Stimulated activated naive CD8-positive, alpha-beta T cell treated with anti-CD3 and anti-CD28 coated beads, Interleukin-15, amount 100 ng/mL, for 72 hours (primary cell): ENCODE measurements at regions not wholly inside any gene's neighbourhood (a gene's known extent, or its start where the extent isn't known, plus 50 kb on each side); places are given as distances from the start of the nearest gene placed in this dataset.

Source experiments
- ATAC-seq: fragments of 150-1000 bp; cut with Tn5 transposase; 2 replicates; pipeline ENCODE4 v1.10.0; 2021; ENCODE audit warnings: mild to moderate bottlenecking, moderate library complexity
- DNase-seq, 2 donors: peaks; one replicate each; pipeline ENCODE4 v3.0.0; 2021 to 2022
- H3K27ac Mint-ChIP-seq, 2 donors: one replicate each; pipeline ENCODE4 v1.8.0; 2022; ENCODE audit warnings: mild to moderate bottlenecking in 2 of 2, mixed read lengths in 2 of 2, moderate library complexity in 2 of 2
- H3K27me3 Mint-ChIP-seq: one replicate; pipeline ENCODE4 v1.8.0; 2022; ENCODE audit warnings: mixed read lengths
- H3K4me1 Mint-ChIP-seq: one replicate; pipeline ENCODE4 v1.8.0; 2022; ENCODE audit warnings: mild to moderate bottlenecking, mixed read lengths
- H3K4me3 Mint-ChIP-seq, 2 donors: one replicate each; pipeline ENCODE4 v1.8.0; 2022; ENCODE audit warnings: mild to moderate bottlenecking in 2 of 2, mixed read lengths in 2 of 2, moderate library complexity in 1 of 2
- H3K9me3 Mint-ChIP-seq, 2 donors: one replicate each; pipeline ENCODE4 v1.8.0; 2022; ENCODE audit warnings: mixed read lengths in 2 of 2

GRCh38 chr3:22627993-22628499, 575.1 kb upstream of the UBE2E2 start:
- no peak for DNase-seq
- no peak for ATAC-seq
- H3K4me3 Mint-ChIP-seq, result no peak overlapping the region
- H3K27ac Mint-ChIP-seq, result no peak overlapping the region
- H3K27me3 Mint-ChIP-seq, result no peaks in the 10 kb centered on the region
- H3K4me1 Mint-ChIP-seq, result no peaks in the 10 kb centered on the region
- H3K9me3 Mint-ChIP-seq, result peaks cover 6 to 12% of the 10 kb centered on the region in 2 donors

GRCh38 chr3:22632536-22632935, 570.6 kb upstream of the UBE2E2 start:
- Mint-ChIP-seq H3K27ac (no peak overlapping the region), H3K4me3 (no peak overlapping the region), H3K9me3 (no peaks in the 10 kb centered on the region), H3K27me3 (no peaks in the 10 kb centered on the region), H3K4me1 (no peaks in the 10 kb centered on the region)
- ATAC-seq (no peak), DNase-seq (no peak)

GRCh38 chr3:22634433-22634832, 568.7 kb upstream of the UBE2E2 start:
- Mint-ChIP-seq H3K4me3 (no peak overlapping the region), H3K27me3 (no peaks in the 10 kb centered on the region), H3K27ac (peak overlapping the region in 1 of 2 donors; percentile 26), H3K9me3 (peaks cover 0 to 7% of the 10 kb centered on the region in 2 donors), H3K4me1 (no peaks in the 10 kb centered on the region)
- no peak for DNase-seq
- no peak for ATAC-seq

GRCh38 chr3:22659651-22660475, 543.3 kb upstream of the UBE2E2 start:
- H3K4me1 Mint-ChIP-seq, result no peaks in the 10 kb centered on the region
- DNase-seq (no peak), ATAC-seq (no peak)
- no peak overlapping the region for H3K27ac Mint-ChIP-seq
- no peak overlapping the region for H3K4me3 Mint-ChIP-seq
- no peaks in the 10 kb centered on the region for H3K9me3 Mint-ChIP-seq
- no peaks in the 10 kb centered on the region for H3K27me3 Mint-ChIP-seq

GRCh38 chr3:22660606-22661005, 542.5 kb upstream of the UBE2E2 start:
- Mint-ChIP-seq H3K9me3 (no peaks in the 10 kb centered on the region), H3K27me3 (no peaks in the 10 kb centered on the region), H3K27ac (no peak overlapping the region), H3K4me1 (no peaks in the 10 kb centered on the region), H3K4me3 (no peak overlapping the region)
- ATAC-seq (no peak), DNase-seq (no peak)

- Mint-ChIP-seq H3K27me3 (no peaks in the 10 kb centered on the region), H3K4me3 (no peak overlapping the region), H3K4me1 (no peaks in the 10 kb centered on the region), H3K27ac (no peak overlapping the region), H3K9me3 (no peaks in the 10 kb centered on the region)
- no peak for DNase-seq
- no peak for ATAC-seq
Measured at GRCh38 chr3:22661121-22661700, 541.9 kb upstream of the UBE2E2 start.

GRCh38 chr3:22665528-22665927, 537.6 kb upstream of the UBE2E2 start:
- ATAC-seq, result no peak
- Mint-ChIP-seq H3K27me3 (no peaks in the 10 kb centered on the region), H3K4me1 (no peaks in the 10 kb centered on the region), H3K9me3 (no peaks in the 10 kb centered on the region), H3K27ac (no peak overlapping the region), H3K4me3 (no peak overlapping the region)
- DNase-seq, result no peak

GRCh38 chr3:22666736-22667135, 536.4 kb upstream of the UBE2E2 start:
- DNase-seq (no peak), ATAC-seq (no peak)
- Mint-ChIP-seq H3K27me3 (no peaks in the 10 kb centered on the region), H3K4me1 (no peaks in the 10 kb centered on the region), H3K27ac (no peak overlapping the region), H3K4me3 (no peak overlapping the region), H3K9me3 (no peaks in the 10 kb centered on the region)

GRCh38 chr3:22671848-22672247, 531.3 kb upstream of the UBE2E2 start:
- Mint-ChIP-seq H3K27ac (no peak overlapping the region), H3K4me3 (no peak overlapping the region), H3K9me3 (peaks cover 5 to 6% of the 10 kb centered on the region in 2 donors), H3K27me3 (no peaks in the 10 kb centered on the region), H3K4me1 (no peaks in the 10 kb centered on the region)
- DNase-seq (no peak), ATAC-seq (no peak)

GRCh38 chr3:22684739-22685138, 518.4 kb upstream of the UBE2E2 start:
- no peak for ATAC-seq
- H3K9me3 Mint-ChIP-seq, result peaks cover 13 to 14% of the 10 kb centered on the region in 2 donors
- no peak overlapping the region for H3K4me3 Mint-ChIP-seq
- H3K27ac Mint-ChIP-seq, result no peak overlapping the region
- no peaks in the 10 kb centered on the region for H3K27me3 Mint-ChIP-seq
- DNase-seq, result no peak
- no peaks in the 10 kb centered on the region for H3K4me1 Mint-ChIP-seq

GRCh38 chr3:22685597-22685996, 517.5 kb upstream of the UBE2E2 start:
- Mint-ChIP-seq H3K27me3 (no peaks in the 10 kb centered on the region), H3K4me3 (no peak overlapping the region), H3K27ac (no peak overlapping the region), H3K4me1 (no peaks in the 10 kb centered on the region), H3K9me3 (peaks cover 11 to 14% of the 10 kb centered on the region in 2 donors)
- ATAC-seq, result no peak
- no peak for DNase-seq

- H3K27me3 Mint-ChIP-seq, result no peaks in the 10 kb centered on the region
- no peaks in the 10 kb centered on the region for H3K4me1 Mint-ChIP-seq
- no peak for DNase-seq
- no peak for ATAC-seq
- H3K9me3 Mint-ChIP-seq, result peaks cover 6 to 7% of the 10 kb centered on the region in 2 donors
- H3K27ac Mint-ChIP-seq, result no peak overlapping the region
- H3K4me3 Mint-ChIP-seq, result no peak overlapping the region
Measured at GRCh38 chr3:22691407-22691806, 511.7 kb upstream of the UBE2E2 start.

GRCh38 chr3:22691856-22692628, 511.1 kb upstream of the UBE2E2 start:
- Mint-ChIP-seq H3K4me1 (no peaks in the 10 kb centered on the region), H3K4me3 (no peak overlapping the region), H3K27me3 (no peaks in the 10 kb centered on the region), H3K9me3 (peaks cover 0 to 2% of the 10 kb centered on the region in 2 donors), H3K27ac (no peak overlapping the region)
- ATAC-seq (no peak), DNase-seq (no peak)

- no peak for ATAC-seq
- Mint-ChIP-seq H3K9me3 (peaks cover 3 to 5% of the 10 kb centered on the region in 2 donors), H3K4me1 (no peaks in the 10 kb centered on the region), H3K4me3 (no peak overlapping the region), H3K27me3 (no peaks in the 10 kb centered on the region), H3K27ac (no peak overlapping the region)
- DNase-seq, result no peak
Measured at GRCh38 chr3:22700876-22701275, 502.3 kb upstream of the UBE2E2 start.

- no peak for ATAC-seq
- no peaks in the 10 kb centered on the region for H3K4me1 Mint-ChIP-seq
- H3K27ac Mint-ChIP-seq, result no peak overlapping the region
- H3K4me3 Mint-ChIP-seq, result no peak overlapping the region
- H3K9me3 Mint-ChIP-seq, result peaks cover 4 to 25% of the 10 kb centered on the region in 2 donors
- H3K27me3 Mint-ChIP-seq, result no peaks in the 10 kb centered on the region
- no peak for DNase-seq
Measured at GRCh38 chr3:22704166-22704565, 499.0 kb upstream of the UBE2E2 start.
